NB4 (cell line): ENCODE measurements at regions not wholly inside any gene's neighbourhood (a gene's known extent, or its start where the extent isn't known, plus 50 kb on each side); places are given as distances from the start of the nearest gene placed in this dataset.

Experiments
- CTCF ChIP-seq: IDR thresholded peaks from one replicate; pipeline ENCODE4 v1.5.1; 2012; ENCODE audit warnings: low read depth, low read length
- POLR2A ChIP-seq: IDR thresholded peaks from 2 replicates; pipeline ENCODE4 v1.6.1; 2011; ENCODE audit warnings: mild to moderate bottlenecking; ENCODE audit not compliant: insufficient read length; ENCODE audit errors: extremely low read depth
- TF ChIP-seq, protein P1 (sequence below): IDR thresholded peaks from 2 replicates; pipeline ENCODE4 v1.6.1; 2011; ENCODE audit warnings: low read depth, low read length

DNA sequence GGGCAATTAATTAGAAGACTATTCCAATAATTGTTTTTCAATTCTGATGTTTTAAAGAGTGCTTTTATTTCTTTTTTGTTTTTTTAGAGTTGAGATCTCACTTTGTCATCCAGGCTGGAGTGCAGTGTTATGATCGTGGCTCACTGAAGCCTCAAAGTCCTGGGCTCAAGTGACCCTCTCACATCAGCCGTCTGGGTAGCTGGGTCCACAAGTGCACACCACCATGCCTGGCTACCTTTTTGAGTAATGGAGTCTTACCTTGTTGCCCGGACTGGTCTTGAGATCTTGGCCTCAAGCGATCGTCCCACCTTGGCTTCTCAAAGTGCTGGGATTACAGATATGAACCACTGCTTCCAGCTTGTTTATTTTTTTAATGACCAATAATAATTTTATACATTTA lies 207.8 kb downstream of the NDFIP2 start:
- TF ChIP-seq CTCF (no peak), POLR2A (no peak)
- TF ChIP-seq, protein P1, sequence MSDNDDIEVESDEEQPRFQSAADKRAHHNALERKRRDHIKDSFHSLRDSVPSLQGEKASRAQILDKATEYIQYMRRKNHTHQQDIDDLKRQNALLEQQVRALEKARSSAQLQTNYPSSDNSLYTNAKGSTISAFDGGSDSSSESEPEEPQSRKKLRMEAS, result no peak
